ENCODE measurements at regions not wholly inside any gene's neighbourhood (a gene's known extent, or its start where the extent isn't known, plus 50 kb on each side); places are given as distances from the start of the nearest gene placed in this dataset.

DNA sequence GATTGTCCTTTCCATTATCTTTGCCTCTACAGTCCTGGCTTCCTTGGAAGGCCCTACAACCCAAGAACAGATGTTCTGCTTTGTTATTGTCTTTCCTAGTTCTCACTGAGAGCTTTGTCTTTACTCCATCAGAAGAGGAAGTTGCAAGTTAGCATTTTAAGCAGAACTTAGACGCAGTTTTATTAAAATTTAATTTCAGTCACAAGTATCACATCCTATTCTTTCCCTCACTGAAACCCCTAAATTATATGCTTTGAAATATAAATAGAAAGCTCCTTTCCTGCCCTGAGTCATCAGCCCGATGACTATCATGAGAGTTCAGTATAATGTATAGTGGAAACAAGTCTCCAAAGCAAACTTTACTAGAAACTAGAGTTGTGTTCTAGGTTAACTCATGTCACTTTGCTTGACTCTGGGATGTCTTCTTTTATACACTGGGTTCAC lies 291.2 kb upstream of the RBMS3 start:
- H3K27me3 Mint-ChIP-seq (ENCODE audit: unreplicated experiment) = no peaks in the 10 kb centered on the region
- BruUV-seq (replicated peaks) = no TSS peak
- H3K27ac Mint-ChIP-seq (ENCODE audit: unreplicated experiment) = no peak overlapping the region
- TF ChIP-seq, protein P1, sequence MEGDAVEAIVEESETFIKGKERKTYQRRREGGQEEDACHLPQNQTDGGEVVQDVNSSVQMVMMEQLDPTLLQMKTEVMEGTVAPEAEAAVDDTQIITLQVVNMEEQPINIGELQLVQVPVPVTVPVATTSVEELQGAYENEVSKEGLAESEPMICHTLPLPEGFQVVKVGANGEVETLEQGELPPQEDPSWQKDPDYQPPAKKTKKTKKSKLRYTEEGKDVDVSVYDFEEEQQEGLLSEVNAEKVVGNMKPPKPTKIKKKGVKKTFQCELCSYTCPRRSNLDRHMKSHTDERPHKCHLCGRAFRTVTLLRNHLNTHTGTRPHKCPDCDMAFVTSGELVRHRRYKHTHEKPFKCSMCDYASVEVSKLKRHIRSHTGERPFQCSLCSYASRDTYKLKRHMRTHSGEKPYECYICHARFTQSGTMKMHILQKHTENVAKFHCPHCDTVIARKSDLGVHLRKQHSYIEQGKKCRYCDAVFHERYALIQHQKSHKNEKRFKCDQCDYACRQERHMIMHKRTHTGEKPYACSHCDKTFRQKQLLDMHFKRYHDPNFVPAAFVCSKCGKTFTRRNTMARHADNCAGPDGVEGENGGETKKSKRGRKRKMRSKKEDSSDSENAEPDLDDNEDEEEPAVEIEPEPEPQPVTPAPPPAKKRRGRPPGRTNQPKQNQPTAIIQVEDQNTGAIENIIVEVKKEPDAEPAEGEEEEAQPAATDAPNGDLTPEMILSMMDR (IDR thresholded peaks at IDR 0.05; ENCODE audit: unreplicated experiment) = no peak
- H3K9me3 Mint-ChIP-seq (ENCODE audit: low read depth, unreplicated experiment) = no peaks in the 10 kb centered on the region
- intact Hi-C loops (cut with micrococcal nuclease; ENCODE audit: unreplicated experiment) = no loop called here
- no peaks in the 10 kb centered on the region for H3K36me3 Mint-ChIP-seq (ENCODE audit: insufficient read depth, unreplicated experiment)
- CTCF ChIA-PET = interaction anchor here (1.0 kb wide), 1 partner anchor 11 kb away, joined by 3 read pairs; no protein-coding TSS in a partner anchor
- no peaks in the 10 kb centered on the region for H3K4me1 Mint-ChIP-seq (ENCODE audit: low read depth, unreplicated experiment)
- no peak overlapping the region for H3K4me3 Mint-ChIP-seq (ENCODE audit: low read depth, unreplicated experiment)
- no peak for DNase-seq

DNA sequence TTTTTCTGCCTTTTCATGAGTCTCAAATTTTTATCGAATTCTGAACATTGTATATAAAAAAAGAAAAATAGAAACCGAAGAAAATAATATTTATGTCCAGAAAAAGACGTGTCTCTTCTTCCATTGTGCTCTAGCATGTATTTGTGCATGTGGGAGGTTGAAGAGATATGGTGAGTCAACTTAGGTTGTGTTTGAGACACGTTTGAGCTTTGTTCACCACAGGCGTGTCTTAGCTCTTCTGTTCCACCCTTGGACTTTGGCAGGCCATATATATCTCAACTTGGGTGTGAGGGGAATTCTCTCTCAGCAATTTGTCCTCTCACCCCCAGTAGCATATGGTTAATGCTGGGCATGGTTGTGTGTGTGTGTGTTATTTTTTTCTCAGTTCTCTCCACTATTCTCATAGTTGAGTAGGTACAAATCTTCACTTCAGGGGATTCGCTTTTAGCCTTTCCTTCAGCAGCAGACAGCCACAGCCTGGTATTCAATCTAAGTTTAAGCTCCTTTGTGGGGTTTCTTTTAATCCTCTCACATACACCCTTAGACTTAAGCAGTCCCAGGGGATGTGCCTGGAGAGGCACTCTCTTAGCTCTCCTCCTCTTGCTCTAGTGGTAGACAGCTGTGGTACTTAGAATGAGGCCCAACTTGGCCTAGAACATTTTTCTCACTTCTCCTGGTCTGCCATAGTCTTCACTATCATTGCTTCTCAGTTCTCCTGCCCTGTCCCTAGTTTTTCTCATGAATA lies 286.5 kb upstream of the RBMS3 start:
- Mint-ChIP-seq H3K4me1 (ENCODE audit: low read depth, unreplicated experiment) (no peaks in the 10 kb centered on the region), H3K27ac (ENCODE audit: unreplicated experiment) (no peak overlapping the region), H3K27me3 (ENCODE audit: unreplicated experiment) (no peaks in the 10 kb centered on the region), H3K9me3 (ENCODE audit: low read depth, unreplicated experiment) (no peaks in the 10 kb centered on the region), H3K36me3 (ENCODE audit: insufficient read depth, unreplicated experiment) (no peaks in the 10 kb centered on the region), H3K4me3 (ENCODE audit: low read depth, unreplicated experiment) (no peak overlapping the region)
- no TSS peak for BruUV-seq (replicated peaks)
- CTCF ChIA-PET = no interaction called here
- TF ChIP-seq, protein P1 (IDR thresholded peaks at IDR 0.05; ENCODE audit: unreplicated experiment) = no peak
- intact Hi-C loops (cut with micrococcal nuclease; ENCODE audit: unreplicated experiment) = no loop called here
- DNase-seq = no peak

DNA sequence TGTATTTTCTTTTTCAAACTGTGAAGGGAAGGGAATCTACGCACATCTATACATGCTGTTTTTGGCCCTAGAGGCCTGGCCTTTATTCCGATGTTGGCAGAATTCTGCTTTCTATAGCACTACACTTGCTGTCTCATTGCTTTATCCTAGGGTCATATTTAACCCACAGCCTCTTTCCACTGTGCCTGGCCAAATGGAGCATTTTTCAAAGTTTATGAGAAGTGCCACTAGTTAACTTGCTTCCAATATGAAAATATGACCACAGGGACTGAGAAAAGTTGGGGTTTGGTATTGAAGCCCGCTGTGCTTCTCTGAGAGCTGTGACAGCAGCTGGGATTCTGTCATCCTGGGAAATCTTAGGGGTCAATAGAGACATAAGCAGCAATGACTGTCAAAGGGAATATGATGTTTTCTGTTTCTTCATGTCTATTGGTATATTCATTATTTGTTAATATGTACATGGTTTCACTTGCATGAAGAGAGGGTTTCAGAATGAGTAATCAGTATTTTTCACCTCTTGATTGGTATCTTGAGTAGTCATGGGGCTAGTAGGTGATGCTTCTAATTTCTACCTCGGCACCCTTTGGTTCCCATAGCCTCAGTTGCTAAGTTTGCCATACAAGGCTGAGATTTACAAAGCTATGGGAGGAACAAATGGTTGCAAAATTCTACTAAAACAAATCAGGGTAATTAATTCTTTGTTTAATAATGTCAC lies 275.8 kb upstream of the RBMS3 start:
- TF ChIP-seq, protein P1 (IDR thresholded peaks at IDR 0.05; ENCODE audit: unreplicated experiment) = no peak
- CTCF ChIA-PET = no interaction called here
- Mint-ChIP-seq H3K36me3 (ENCODE audit: insufficient read depth, unreplicated experiment) (no peaks in the 10 kb centered on the region), H3K27ac (ENCODE audit: unreplicated experiment) (no peak overlapping the region), H3K4me1 (ENCODE audit: low read depth, unreplicated experiment) (no peaks in the 10 kb centered on the region), H3K27me3 (ENCODE audit: unreplicated experiment) (no peaks in the 10 kb centered on the region), H3K4me3 (ENCODE audit: low read depth, unreplicated experiment) (no peak overlapping the region), H3K9me3 (ENCODE audit: low read depth, unreplicated experiment) (no peaks in the 10 kb centered on the region)
- no TSS peak for BruUV-seq (replicated peaks)
- DNase-seq = no peak
- intact Hi-C loops (cut with micrococcal nuclease; ENCODE audit: unreplicated experiment) = no loop called here

DNA sequence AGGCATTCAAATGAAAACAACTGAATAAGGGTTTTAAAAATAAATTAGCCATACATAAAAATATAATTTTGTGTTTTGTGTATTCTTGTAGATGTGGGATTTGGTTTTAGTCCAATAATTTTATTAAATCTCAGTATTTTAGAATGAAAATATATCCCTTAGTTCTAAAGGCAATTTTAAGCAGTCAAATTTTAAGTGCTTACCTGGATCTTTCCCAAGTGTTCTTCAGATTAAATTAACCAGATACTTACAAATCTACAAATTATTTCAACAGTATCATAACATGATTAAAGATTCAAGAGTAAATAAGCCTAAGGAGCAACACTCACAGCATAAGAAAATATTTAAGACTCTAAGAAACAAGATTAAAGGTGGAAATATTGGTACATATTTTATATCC lies 275.0 kb upstream of the RBMS3 start:
- CTCF ChIA-PET = no interaction called here
- Mint-ChIP-seq H3K4me3 (ENCODE audit: low read depth, unreplicated experiment) (no peak overlapping the region), H3K9me3 (ENCODE audit: low read depth, unreplicated experiment) (no peaks in the 10 kb centered on the region), H3K36me3 (ENCODE audit: insufficient read depth, unreplicated experiment) (no peaks in the 10 kb centered on the region), H3K27me3 (ENCODE audit: unreplicated experiment) (no peaks in the 10 kb centered on the region), H3K27ac (ENCODE audit: unreplicated experiment) (no peak overlapping the region), H3K4me1 (ENCODE audit: low read depth, unreplicated experiment) (no peaks in the 10 kb centered on the region)
- no peak for DNase-seq
- intact Hi-C loops (cut with micrococcal nuclease; ENCODE audit: unreplicated experiment) = no loop called here
- BruUV-seq (replicated peaks) = no TSS peak
- TF ChIP-seq, protein P1 (IDR thresholded peaks at IDR 0.05; ENCODE audit: unreplicated experiment) = no peak

Data from Calu3 (cell line).